ENCODE measurements at regions not wholly inside any gene's neighbourhood (a gene's known extent, or its start where the extent isn't known, plus 50 kb on each side); places are given as distances from the start of the nearest gene placed in this dataset.

DNA sequence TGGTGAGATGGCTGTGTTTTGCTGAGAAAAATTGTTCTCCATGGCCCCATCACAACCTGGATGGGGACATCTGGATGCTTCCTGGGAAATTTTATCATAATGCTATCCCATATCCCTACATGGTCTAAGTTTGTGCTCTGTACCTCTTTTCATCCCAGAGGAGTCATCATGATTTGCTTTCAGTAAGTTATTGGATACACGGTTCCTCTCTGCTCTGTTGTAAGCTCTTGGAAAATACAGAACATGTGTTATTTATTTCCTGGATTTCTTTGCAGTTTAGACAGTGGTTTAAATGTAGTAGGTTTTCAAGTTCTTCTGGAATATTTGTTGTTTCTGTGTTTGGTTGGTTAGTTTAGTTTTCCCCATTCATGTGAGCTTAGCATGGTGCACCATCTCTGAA, 129.2 kb upstream of the ECI2 start:
- TF ChIP-seq NANOG (IDR thresholded peaks at IDR 0.05; ENCODE audit: borderline replicate concordance) (no peak), CREB1 (CRISPR knock-in tag; IDR thresholded peaks at IDR 0.05; ENCODE audit: low read depth) (no peak), ZNF114 (CRISPR knock-in tag; IDR thresholded peaks at IDR 0.05) (no peak), EZH2phosphoT487 (IDR thresholded peaks at IDR 0.05; ENCODE audit: unreplicated experiment) (no peak), EZH2 (IDR thresholded peaks at IDR 0.05; ENCODE audit: low read depth, unreplicated experiment) (no peak), JUNB (IDR thresholded peaks at IDR 0.05; ENCODE audit: unreplicated experiment) (no peak), ZNF331 (CRISPR knock-in tag; IDR thresholded peaks at IDR 0.05; ENCODE audit: low read depth) (no peak), STAT1 (IDR thresholded peaks at IDR 0.05; ENCODE audit: unreplicated experiment) (no peak), POLR2AphosphoS5 (IDR thresholded peaks at IDR 0.05; ENCODE audit: low read depth) (no peak)
- TF ChIP-seq, protein P1, sequence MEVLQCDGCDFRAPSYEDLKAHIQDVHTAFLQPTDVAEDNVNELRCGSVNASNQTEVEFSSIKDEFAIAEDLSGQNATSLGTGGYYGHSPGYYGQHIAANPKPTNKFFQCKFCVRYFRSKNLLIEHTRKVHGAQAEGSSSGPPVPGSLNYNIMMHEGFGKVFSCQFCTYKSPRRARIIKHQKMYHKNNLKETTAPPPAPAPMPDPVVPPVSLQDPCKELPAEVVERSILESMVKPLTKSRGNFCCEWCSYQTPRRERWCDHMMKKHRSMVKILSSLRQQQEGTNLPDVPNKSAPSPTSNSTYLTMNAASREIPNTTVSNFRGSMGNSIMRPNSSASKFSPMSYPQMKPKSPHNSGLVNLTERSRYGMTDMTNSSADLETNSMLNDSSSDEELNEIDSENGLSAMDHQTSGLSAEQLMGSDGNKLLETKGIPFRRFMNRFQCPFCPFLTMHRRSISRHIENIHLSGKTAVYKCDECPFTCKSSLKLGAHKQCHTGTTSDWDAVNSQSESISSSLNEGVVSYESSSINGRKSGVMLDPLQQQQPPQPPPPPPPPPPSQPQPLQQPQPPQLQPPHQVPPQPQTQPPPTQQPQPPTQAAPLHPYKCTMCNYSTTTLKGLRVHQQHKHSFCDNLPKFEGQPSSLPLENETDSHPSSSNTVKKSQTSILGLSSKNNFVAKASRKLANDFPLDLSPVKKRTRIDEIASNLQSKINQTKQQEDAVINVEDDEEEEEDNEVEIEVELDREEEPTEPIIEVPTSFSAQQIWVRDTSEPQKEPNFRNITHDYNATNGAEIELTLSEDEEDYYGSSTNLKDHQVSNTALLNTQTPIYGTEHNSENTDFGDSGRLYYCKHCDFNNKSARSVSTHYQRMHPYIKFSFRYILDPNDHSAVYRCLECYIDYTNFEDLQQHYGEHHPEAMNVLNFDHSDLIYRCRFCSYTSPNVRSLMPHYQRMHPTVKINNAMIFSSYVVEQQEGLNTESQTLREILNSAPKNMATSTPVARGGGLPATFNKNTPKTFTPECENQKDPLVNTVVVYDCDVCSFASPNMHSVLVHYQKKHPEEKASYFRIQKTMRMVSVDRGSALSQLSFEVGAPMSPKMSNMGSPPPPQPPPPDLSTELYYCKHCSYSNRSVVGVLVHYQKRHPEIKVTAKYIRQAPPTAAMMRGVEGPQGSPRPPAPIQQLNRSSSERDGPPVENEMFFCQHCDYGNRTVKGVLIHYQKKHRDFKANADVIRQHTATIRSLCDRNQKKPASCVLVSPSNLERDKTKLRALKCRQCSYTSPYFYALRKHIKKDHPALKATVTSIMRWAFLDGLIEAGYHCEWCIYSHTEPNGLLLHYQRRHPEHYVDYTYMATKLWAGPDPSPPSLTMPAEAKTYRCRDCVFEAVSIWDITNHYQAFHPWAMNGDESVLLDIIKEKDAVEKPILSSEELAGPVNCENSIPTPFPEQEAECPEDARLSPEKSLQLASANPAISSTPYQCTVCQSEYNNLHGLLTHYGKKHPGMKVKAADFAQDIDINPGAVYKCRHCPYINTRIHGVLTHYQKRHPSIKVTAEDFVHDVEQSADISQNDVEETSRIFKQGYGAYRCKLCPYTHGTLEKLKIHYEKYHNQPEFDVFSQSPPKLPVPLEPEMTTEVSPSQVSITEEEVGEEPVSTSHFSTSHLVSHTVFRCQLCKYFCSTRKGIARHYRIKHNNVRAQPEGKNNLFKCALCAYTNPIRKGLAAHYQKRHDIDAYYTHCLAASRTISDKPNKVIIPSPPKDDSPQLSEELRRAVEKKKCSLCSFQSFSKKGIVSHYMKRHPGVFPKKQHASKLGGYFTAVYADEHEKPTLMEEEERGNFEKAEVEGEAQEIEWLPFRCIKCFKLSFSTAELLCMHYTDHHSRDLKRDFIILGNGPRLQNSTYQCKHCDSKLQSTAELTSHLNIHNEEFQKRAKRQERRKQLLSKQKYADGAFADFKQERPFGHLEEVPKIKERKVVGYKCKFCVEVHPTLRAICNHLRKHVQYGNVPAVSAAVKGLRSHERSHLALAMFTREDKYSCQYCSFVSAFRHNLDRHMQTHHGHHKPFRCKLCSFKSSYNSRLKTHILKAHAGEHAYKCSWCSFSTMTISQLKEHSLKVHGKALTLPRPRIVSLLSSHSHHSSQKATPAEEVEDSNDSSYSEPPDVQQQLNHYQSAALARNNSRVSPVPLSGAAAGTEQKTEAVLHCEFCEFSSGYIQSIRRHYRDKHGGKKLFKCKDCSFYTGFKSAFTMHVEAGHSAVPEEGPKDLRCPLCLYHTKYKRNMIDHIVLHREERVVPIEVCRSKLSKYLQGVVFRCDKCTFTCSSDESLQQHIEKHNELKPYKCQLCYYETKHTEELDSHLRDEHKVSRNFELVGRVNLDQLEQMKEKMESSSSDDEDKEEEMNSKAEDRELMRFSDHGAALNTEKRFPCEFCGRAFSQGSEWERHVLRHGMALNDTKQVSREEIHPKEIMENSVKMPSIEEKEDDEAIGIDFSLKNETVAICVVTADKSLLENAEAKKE (CRISPR knock-in tag; IDR thresholded peaks at IDR 0.05) = no peak
- TF ChIP-seq, protein P2, sequence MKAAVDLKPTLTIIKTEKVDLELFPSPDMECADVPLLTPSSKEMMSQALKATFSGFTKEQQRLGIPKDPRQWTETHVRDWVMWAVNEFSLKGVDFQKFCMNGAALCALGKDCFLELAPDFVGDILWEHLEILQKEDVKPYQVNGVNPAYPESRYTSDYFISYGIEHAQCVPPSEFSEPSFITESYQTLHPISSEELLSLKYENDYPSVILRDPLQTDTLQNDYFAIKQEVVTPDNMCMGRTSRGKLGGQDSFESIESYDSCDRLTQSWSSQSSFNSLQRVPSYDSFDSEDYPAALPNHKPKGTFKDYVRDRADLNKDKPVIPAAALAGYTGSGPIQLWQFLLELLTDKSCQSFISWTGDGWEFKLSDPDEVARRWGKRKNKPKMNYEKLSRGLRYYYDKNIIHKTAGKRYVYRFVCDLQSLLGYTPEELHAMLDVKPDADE (IDR thresholded peaks at IDR 0.05) = no peak
- TF ChIP-seq, protein P3, sequence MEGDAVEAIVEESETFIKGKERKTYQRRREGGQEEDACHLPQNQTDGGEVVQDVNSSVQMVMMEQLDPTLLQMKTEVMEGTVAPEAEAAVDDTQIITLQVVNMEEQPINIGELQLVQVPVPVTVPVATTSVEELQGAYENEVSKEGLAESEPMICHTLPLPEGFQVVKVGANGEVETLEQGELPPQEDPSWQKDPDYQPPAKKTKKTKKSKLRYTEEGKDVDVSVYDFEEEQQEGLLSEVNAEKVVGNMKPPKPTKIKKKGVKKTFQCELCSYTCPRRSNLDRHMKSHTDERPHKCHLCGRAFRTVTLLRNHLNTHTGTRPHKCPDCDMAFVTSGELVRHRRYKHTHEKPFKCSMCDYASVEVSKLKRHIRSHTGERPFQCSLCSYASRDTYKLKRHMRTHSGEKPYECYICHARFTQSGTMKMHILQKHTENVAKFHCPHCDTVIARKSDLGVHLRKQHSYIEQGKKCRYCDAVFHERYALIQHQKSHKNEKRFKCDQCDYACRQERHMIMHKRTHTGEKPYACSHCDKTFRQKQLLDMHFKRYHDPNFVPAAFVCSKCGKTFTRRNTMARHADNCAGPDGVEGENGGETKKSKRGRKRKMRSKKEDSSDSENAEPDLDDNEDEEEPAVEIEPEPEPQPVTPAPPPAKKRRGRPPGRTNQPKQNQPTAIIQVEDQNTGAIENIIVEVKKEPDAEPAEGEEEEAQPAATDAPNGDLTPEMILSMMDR (conservative IDR thresholded peaks at IDR 0.05; ENCODE audit: low read depth in 2 of 2) = no peak
- TF ChIP-seq, protein P4, sequence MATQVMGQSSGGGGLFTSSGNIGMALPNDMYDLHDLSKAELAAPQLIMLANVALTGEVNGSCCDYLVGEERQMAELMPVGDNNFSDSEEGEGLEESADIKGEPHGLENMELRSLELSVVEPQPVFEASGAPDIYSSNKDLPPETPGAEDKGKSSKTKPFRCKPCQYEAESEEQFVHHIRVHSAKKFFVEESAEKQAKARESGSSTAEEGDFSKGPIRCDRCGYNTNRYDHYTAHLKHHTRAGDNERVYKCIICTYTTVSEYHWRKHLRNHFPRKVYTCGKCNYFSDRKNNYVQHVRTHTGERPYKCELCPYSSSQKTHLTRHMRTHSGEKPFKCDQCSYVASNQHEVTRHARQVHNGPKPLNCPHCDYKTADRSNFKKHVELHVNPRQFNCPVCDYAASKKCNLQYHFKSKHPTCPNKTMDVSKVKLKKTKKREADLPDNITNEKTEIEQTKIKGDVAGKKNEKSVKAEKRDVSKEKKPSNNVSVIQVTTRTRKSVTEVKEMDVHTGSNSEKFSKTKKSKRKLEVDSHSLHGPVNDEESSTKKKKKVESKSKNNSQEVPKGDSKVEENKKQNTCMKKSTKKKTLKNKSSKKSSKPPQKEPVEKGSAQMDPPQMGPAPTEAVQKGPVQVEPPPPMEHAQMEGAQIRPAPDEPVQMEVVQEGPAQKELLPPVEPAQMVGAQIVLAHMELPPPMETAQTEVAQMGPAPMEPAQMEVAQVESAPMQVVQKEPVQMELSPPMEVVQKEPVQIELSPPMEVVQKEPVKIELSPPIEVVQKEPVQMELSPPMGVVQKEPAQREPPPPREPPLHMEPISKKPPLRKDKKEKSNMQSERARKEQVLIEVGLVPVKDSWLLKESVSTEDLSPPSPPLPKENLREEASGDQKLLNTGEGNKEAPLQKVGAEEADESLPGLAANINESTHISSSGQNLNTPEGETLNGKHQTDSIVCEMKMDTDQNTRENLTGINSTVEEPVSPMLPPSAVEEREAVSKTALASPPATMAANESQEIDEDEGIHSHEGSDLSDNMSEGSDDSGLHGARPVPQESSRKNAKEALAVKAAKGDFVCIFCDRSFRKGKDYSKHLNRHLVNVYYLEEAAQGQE (IDR thresholded peaks at IDR 0.05; ENCODE audit: unreplicated experiment) = no peak
- H3K4me2 ChIP-seq = no peak overlapping the region
- no peaks in the 10 kb centered on the region for H3K79me2 ChIP-seq (replicated peaks; ENCODE audit: insufficient read depth)
- peaks cover 7% of the 10 kb centered on the region; the same call in 1 of the 2 replicates for H3K9me2 ChIP-seq (ENCODE audit: insufficient read depth)
- ATAC-seq = no peak
- Mint-ChIP-seq H3K27ac (no peak overlapping the region), H3K4me3 (no peak overlapping the region), H3K4me1 (peaks cover 7% of the 10 kb centered on the region; the same call in 2 of the 3 replicates), H3K9me3 (no peaks in the 10 kb centered on the region), H3K36me3 (ENCODE audit: low read depth) (no peaks in the 10 kb centered on the region), H3K27me3 (ENCODE audit: insufficient read depth, low read depth, poor library complexity) (no peaks in the 10 kb centered on the region)
- no peaks in the 10 kb centered on the region for H3K36me3 ChIP-seq (ENCODE audit: insufficient read depth)
- H3K4me3 ChIP-seq = no peak overlapping the region
- no peaks in the 10 kb centered on the region for H3F3A ChIP-seq (replicated peaks; ENCODE audit: low read depth)
- no peak overlapping the region for H3K27ac ChIP-seq (ENCODE audit: low read depth)
- H4K20me1 ChIP-seq (replicated peaks; ENCODE audit: insufficient read depth) = no peaks in the 10 kb centered on the region
- H2AFZ ChIP-seq = no peak overlapping the region
- H3K4me1 ChIP-seq (ENCODE audit: insufficient read depth) = no peaks in the 10 kb centered on the region; the same call in 1 of the 2 replicates
- DNase-seq (ENCODE audit: low spot score) = no peak
- H3K27me3 ChIP-seq (ENCODE audit: insufficient read depth) = no peaks in the 10 kb centered on the region

Measured in GM23338 (cell line).